OCI-LY3 (cell line): ENCODE measurements at regions not wholly inside any gene's neighbourhood (a gene's known extent, or its start where the extent isn't known, plus 50 kb on each side); places are given as distances from the start of the nearest gene placed in this dataset.

Source experiments
- H2AFZ ChIP-seq: fragments of 200-600, 300-600 bp; shearing (Covaris generic); 2 replicates; pipeline ENCODE4 v1.6.0; 2014; ENCODE audit warnings: antibody characterized with exemption, low read depth, low read length
- H3K27ac ChIP-seq: fragments of 200-600, 300-600 bp; sonication (generic); 2 replicates; pipeline ENCODE4 v1.5.1; 2014; ENCODE audit warnings: mild to moderate bottlenecking, low read length, moderate library complexity, mixed read lengths
- H3K27me3 ChIP-seq: fragments of 200-600, 300-600 bp; sonication (generic); 2 replicates; pipeline ENCODE4 v1.6.1; 2014; ENCODE audit warnings: low read depth, low read length, mixed read lengths
- H3K36me3 ChIP-seq: fragments of 200-600, 300-600 bp; sonication (generic); replicated peaks from 2 replicates; pipeline ENCODE3; 2014; ENCODE audit warnings: low read depth, low read length, mixed read lengths
- H3K4me1 ChIP-seq: fragments of 300-600, 200-600 bp; sonication (generic); 2 replicates; pipeline ENCODE4 v1.6.1; 2014; ENCODE audit warnings: low read length, mixed read lengths
- H3K4me2 ChIP-seq: fragments of 200-600, 300-600 bp; sonication (generic); 2 replicates; pipeline ENCODE4 v1.6.1; 2014; ENCODE audit warnings: low read length, mixed read lengths
- H3K4me3 ChIP-seq: fragments of 300-600, 200-600 bp; sonication (generic); 2 replicates; pipeline ENCODE4 v1.5.1; 2014; ENCODE audit warnings: antibody characterized with exemption, mild to moderate bottlenecking, low read length, moderate library complexity
- H3K79me2 ChIP-seq: fragments of 300-600, 200-600 bp; shearing (Covaris generic); 2 replicates; pipeline ENCODE4 v1.6.1; 2014; ENCODE audit warnings: mild to moderate bottlenecking, low read length, mixed read lengths
- H3K9ac ChIP-seq: fragments of 300-600, 200-600 bp; shearing (Covaris generic); 2 replicates; pipeline ENCODE4 v1.6.0; 2014; ENCODE audit warnings: mild to moderate bottlenecking, low read length, moderate library complexity
- H3K9me3 ChIP-seq: fragments of 200-600, 300-600 bp; shearing (Covaris generic); 2 replicates; pipeline ENCODE4 v1.6.1; 2014; ENCODE audit warnings: low read length, mixed read lengths; ENCODE audit not compliant: insufficient read depth
- H4K20me1 ChIP-seq: fragments of 200-600, 300-600 bp; sonication (generic); 2 replicates; pipeline ENCODE4 v1.6.1; 2016; ENCODE audit warnings: low read length, mixed read lengths; ENCODE audit not compliant: insufficient read depth
- CTCF ChIP-seq: fragments of 200-600, 300-600 bp; sonication (generic); IDR thresholded peaks from 2 replicates; pipeline ENCODE4 v1.5.1; 2014; ENCODE audit warnings: antibody characterized with exemption, low read length, low read depth
- EZH2phosphoT487 ChIP-seq: fragments of 200-600 bp; shearing (Covaris generic); IDR thresholded peaks from 2 replicates; pipeline ENCODE4 v1.6.1; 2018; ENCODE audit warnings: antibody characterized with exemption, mixed run types, low read depth

- Histone ChIP-seq H3K27ac (no peak overlapping the region), H3K4me1 (no peaks in the 10 kb centered on the region), H2AFZ (no peak overlapping the region), H3K27me3 (peaks cover 24% of the 10 kb centered on the region), H3K9me3 (no peaks in the 10 kb centered on the region), H3K4me3 (no peak overlapping the region), H4K20me1 (no peaks in the 10 kb centered on the region), H3K4me2 (no peak overlapping the region), H3K36me3 (no peaks in the 10 kb centered on the region), H3K9ac (no peak overlapping the region), H3K79me2 (no peaks in the 10 kb centered on the region)
- no peak for TF ChIP-seq EZH2phosphoT487
- TF ChIP-seq CTCF: no peak
These were observed 162.7 kb downstream of the HIPK3 start for GRCh38 chr11:33419924-33420323.

GRCh38 chr11:33417121-33417520, 159.9 kb downstream of the HIPK3 start:
- Histone ChIP-seq H3K27ac (no peak overlapping the region), H3K4me1 (no peaks in the 10 kb centered on the region), H3K4me3 (no peak overlapping the region), H3K36me3 (no peaks in the 10 kb centered on the region), H3K4me2 (no peak overlapping the region), H3K9ac (no peak overlapping the region), H3K9me3 (no peaks in the 10 kb centered on the region), H2AFZ (no peak overlapping the region), H3K79me2 (no peaks in the 10 kb centered on the region), H4K20me1 (no peaks in the 10 kb centered on the region), H3K27me3 (peaks cover 33% of the 10 kb centered on the region)
- TF ChIP-seq CTCF: no peak
- no peak for TF ChIP-seq EZH2phosphoT487

DNA sequence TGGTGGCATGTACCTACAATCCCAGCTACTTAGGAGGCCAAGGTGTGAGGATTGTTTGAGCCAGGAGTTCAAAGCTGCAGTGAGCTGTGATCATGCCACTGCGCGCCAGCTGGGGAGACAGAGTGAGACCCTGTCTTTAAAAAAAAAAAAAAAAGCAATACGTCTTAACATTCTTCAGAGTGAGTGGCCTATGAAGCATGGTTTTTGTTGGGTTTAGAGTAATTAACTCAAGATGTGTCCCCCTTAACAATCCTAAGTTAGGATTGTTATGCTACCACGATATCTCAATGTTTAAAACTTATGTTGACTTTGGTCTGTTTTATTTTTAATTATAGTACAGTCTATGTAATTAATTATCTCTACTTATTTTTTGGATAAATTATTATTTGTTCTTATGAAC, 156.1 kb downstream of the HIPK3 start:
- Histone ChIP-seq H2AFZ (no peak overlapping the region), H4K20me1 (no peaks in the 10 kb centered on the region), H3K36me3 (no peaks in the 10 kb centered on the region), H3K27me3 (peaks cover 54% of the 10 kb centered on the region), H3K79me2 (no peaks in the 10 kb centered on the region), H3K9me3 (no peaks in the 10 kb centered on the region), H3K4me1 (no peaks in the 10 kb centered on the region), H3K9ac (no peak overlapping the region), H3K27ac (no peak overlapping the region), H3K4me2 (no peak overlapping the region), H3K4me3 (no peak overlapping the region)
- TF ChIP-seq EZH2phosphoT487: no peak
- TF ChIP-seq CTCF: no peak

DNA sequence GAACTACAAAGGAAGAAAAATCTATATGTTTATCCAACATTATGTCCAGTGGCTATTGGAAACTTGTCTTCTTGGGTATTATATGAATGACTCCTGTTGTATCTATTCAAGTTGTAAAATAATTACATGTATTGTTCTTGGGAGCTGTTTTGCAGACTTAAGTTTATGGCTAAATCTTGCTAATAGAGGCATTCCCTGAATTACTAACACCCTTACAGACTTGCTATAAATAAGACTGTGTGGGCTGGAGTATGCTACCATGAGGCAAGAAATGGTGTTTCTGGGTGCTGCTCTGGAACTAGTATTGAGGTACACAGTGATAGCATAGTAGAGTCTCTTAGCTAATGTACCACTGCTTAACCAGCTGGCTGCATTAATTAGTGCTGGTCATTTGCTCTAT, 155.1 kb downstream of the HIPK3 start:
- Histone ChIP-seq H4K20me1 (no peaks in the 10 kb centered on the region), H3K9ac (no peak overlapping the region), H3K36me3 (no peaks in the 10 kb centered on the region), H3K27me3 (peaks cover 51% of the 10 kb centered on the region), H2AFZ (no peak overlapping the region), H3K27ac (no peak overlapping the region), H3K79me2 (no peaks in the 10 kb centered on the region), H3K4me1 (no peaks in the 10 kb centered on the region), H3K9me3 (no peaks in the 10 kb centered on the region), H3K4me2 (no peak overlapping the region), H3K4me3 (no peak overlapping the region)
- TF ChIP-seq CTCF: no peak
- no peak for TF ChIP-seq EZH2phosphoT487
